ENCODE measurements at regions not wholly inside any gene's neighbourhood (a gene's known extent, or its start where the extent isn't known, plus 50 kb on each side); places are given as distances from the start of the nearest gene placed in this dataset.
"Not testable (repeated sequence)": the region's sequence is repeated elsewhere in the genome, so short reads cannot be mapped to it uniquely, and the experiment has no call there.

DNA sequence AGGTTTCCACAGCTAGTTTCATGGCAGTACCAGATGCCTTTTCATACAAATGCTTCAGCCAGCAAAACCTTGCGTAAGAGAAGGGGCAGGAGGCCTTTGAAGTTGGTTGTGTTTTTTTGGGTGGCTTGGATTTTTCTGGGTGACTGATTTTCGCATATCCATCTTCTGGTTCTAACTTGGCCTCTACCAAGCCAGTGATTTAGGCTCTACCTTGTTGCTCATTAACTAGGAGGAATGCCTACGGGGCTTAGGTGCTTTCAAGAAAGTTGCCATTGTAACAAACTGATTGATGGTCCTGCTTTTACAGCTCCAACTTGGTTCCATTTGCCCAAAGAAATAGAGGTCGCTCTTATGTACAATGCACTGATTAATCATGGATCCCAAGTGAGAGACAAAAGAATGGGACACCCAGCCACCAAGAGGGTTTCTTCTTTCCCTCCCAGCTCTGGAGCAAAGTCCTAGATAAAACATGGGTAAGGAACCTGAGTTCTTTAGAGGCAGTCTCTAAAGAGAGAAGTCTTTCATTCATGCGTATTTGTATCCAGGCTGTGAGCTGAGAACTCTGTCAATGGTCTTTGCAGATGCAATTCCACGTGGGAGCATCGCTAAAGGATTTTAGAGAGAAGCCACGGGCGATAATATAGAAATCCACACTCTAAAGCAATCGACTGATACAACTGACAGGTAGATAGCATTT, 92.1 kb upstream of the FGFR2 start:
- no peak for FAIRE-seq

DNA sequence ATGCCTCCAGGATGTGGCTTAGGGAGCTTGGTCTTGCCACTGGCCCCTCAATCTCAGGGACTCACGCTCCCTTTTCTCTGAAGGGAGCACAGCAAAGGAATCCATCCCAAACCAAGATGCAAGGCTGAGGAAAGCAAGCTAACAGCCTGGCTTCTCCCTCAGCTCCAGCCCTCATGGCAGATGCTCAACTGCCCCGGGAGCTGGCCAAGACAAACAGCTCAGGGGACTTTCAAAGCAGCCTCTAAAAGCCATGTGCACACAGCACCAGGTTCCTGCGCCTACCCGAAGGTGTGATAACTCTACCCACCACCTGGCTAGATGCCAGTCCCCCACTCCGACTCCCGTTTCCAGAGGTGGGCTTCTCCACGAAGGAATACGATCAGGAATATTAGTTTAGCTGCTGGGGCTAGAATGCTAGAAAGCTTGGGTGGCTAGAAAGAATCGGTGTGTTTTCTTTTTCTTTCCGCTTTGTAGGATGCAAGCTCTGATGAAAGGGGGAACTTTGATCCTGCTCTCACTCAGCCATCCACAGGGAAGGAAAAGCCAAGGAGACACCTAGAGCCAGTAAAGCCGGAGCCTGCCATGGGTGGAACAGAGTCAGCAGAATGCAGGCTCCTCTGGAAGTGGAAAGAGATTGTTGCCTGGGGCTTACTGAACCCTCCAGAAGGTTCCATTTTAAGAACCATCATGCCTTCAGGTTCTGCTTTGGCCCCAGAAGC, 89.0 kb upstream of the FGFR2 start:
- FAIRE-seq, result no peak

DNA sequence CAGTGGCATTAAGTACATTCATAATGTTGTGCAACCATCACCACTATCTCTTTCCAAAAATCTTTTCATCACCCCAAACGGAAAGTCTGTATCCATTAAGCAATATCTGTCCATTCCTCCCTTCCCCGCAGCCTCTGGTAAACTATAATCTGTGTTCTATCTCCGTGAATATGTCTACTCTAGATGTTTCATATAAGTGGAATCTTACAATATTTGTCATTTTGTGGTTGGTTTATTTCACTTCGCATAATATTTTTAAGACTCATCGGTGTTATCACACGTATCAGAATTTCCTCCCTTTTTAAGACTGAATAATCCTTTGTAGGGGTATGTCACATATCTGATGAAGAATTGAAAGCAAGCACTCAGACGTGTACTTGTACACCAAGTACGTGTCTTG, 86.0 kb upstream of the FGFR2 start:
- FAIRE-seq, result no peak

DNA sequence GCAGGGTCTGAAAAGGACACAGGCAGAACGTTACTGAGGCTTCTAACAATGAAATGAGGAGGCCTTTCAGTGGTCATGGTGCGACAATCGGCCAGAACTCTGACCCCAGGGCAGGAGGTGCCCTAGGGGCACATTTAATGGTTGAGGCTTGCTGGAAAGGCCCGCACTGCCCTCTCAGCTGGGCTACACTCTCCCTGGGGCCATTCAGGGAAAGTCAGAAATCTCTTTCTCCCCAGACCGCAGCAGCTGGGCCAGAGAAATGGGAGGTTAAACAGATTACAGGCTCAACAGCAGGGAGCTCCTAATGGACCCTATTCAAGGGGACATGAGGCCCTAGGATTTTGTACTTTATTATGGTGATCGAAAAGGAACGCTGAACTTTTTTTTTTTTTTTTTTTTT, 85.6 kb upstream of the FGFR2 start:
- FAIRE-seq, result no peak

DNA sequence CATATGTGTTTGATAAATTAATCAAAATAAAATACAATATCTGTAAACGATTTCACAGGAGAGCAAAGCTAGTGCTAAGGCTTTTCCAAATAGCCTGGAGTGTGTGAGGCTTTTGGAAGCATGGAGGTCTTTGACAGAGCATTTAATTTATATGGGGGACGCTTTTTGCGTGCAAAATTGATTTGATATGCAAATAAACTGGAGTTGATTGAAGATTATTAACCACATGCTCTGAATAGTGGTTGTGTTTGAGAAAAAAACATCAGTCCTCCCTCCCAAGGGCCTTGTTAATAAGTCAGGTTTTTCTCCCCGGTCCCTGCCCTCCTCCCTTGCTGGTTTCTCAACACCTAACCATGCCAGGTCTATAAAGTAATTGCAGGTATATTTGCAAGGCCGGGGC, 85.1 kb upstream of the FGFR2 start:
- no peak for FAIRE-seq

DNA sequence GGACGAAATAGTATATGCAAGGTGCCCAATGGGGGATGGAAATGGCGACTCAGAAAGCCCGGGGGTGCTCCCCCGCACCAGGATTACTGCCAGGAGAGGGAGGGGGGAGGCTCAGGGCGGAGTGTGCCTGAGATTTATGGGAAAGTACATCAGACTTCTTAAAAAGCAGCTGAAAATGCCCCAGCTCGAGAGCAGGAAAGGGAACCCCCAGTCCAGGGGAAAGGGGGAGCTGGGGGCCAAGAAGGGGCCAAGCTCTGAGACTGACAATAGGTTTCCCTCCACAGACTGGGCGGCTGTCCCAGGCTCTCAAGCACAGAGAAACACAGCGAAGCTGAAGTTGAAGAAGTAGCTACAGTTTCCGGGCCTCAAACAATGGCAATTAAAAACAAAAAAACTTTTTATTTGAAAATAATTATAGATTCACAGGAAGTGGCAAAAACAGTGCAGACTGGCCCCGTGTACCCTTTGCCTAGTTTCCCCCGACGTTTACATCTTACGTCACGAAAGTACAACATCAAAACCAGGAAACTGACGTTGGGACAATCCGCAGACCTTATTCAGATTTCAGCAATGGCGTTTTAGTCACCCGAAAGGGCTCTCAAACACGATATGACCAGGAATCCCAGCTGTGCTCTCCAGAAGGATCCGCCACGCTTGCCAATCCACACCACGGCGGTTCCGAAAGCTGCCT, 83.9 kb upstream of the FGFR2 start:
- FAIRE-seq, result no peak

DNA sequence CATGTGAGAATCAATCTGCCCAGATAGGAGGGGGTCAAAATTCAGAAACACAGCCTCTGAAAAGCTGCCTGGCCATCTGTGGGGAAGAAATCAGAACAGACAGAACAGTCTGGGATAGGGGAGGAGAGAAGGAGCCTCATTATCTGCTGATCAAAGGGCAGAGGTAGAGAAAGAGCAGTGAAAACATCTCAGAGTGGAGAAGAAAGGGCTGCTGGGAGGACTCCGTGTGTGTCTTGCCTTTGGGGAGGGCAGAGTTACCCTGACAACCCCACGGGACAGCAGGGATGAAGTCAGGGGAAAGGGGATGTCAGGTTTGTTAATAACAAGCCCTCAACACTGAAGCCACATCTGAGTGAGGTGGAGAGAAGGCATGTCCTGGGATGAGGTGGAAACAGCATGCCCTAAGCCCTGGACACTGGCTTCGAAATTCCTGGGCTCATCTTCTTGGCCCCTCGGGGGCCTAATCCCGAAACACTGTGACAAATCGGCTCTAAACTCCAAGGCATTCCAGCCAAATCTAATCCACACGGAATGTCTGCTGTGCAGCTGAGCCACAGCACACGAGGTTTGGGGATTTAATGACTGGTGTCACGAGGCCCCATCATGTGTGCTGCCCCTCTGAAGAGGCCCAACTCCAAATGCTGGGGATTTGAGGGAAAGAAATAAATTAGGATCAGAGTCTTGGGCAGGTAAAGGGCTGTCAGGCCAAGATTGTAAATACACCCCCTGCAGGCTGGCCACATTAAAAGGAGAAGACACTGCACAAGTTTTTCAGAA, 82.8 kb upstream of the FGFR2 start:
- FAIRE-seq, result no peak

DNA sequence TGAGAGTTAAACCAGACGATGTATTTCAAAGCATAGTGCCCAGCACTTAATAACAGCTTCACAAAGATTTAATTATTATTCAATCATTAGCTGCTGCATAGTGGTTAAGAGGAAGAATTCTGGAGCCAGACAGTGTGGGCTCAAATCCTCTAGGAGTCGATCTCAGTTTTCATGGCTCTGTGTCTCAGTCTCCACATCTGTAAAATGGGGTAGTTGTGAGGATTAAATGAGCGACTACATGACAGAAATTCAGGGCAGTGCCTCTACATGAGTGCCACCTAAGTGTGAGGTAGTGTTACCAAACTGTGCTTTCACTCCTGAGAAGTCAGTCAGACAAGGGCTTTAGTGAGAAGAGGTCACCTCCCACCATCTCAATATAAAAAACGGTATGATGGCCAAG, 81.7 kb upstream of the FGFR2 start:
- no peak for FAIRE-seq

DNA sequence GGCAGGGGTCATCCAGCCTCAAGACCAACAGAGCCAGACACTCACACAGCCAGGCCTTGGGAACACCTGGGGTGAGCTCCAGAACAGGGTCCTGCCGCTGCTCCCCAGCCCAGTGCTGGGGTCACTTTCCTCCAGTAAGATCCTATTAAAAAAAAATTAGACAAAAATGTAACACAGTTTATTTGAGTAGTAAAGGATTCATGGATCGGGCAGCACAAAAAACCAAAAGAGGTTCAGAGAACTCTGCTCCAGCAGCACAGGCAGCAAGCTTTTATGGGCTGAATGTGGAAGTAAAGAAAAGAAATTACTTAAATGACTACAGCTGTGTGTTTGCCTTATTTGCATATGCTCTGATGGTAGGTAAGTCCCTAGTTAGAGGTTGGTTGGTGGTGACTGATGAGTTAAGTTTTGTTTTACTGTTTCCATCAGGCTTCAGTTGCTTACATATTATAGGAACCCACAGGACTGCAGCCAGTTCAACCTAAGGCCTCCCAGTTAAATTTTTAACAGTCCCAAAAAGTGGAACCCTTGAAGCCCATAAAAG, 80.5 kb upstream of the FGFR2 start:
- FAIRE-seq, result no peak

DNA sequence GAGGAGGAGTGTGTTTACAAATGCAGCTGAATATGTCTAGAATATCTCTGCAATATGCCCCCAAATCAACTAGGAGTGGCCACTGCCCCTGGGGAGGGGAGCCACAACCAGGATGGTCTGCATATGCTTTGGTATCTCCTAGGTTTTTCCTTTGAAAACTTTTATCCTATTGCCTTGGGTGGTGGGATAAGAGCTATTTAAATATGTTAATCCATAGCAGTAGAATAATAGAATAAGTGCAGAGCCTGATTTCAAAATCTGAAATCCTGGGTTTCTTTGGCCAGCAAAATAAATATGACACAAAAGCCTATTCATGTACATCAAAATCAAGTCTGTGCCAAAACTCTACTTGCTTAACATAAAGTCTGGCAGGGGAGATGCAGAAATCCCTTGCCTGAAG, 79.6 kb upstream of the FGFR2 start:
- FAIRE-seq, result no peak

DNA sequence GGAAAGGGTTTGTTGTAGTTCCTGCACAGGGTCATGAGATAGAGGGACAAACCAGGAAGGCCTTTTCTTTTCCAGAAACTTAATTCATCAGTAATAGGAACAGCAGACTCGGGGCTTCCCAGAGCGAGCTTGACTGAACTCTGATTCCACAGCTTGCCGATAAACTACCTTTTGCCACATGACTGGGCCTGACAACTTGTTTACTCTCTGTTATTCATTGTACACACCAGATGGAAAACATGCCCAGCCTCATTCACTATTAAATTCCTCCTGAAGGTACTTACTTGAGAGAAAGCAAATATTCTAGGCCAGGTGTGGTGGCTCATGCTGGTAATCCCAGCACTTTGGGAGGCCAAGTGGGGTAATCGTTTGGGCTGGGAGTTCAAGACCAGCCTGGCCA, 77.1 kb upstream of the FGFR2 start:
- no peak for FAIRE-seq

DNA sequence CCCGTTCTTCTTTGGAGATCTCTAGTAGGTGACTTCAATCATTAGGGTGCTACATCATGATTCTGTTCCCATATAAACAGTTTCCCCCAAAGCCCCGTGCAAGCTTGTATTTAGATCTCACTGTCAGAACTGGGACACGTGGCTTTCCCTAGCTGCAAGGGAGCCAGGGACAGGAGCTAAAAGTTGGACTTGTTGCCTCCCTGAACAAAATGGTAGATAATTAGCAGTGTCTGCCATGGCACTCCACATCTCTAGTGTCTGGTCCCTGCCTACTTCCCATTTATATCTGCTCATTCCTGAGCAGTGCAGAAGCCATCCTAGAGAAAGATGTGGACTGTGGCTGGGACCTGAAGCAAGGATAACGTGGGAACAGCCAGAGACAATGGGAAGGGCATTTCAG, 76.6 kb upstream of the FGFR2 start:
- FAIRE-seq, result no peak

DNA sequence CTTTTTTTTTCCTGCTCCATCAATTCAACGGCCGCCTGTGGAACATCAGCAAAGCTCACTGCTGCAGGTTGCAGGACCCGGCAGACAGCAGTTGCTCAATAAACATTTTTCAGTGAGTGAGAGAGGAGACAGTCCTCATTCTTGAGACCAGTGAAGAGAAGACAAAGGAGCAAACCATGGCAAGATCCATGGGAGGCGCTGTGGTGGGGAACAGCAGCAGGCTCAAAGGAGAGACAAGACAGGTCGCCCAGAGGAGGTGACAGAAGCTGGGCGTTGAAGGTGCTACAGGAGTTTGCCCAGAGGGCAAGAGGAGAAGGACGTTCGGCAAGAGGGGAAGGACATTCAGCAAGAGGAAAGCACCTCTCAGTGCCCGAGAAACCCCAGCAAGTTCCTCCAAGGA, 74.5 kb upstream of the FGFR2 start:
- no peak for FAIRE-seq

DNA sequence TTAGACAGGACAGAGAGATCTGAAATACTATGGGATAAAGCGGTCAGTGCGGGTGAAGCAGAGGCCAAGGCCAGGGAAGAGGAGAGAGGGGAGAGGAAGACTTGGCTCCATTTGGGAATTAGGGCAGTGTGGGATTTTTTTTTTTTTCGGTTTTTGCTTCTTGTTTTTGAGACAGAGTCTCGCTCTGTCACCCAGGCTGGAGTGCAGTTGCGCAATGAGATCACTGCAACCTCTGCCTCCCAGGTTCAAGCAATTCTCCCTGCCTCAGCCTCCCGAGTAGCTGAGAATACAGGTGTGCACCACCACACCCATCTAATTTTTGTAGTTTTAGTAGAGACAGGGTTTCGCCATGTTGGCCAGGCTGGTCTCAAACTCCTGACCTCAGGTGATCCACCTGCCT, 71.6 kb upstream of the FGFR2 start:
- FAIRE-seq, result not testable (repeated sequence)

DNA sequence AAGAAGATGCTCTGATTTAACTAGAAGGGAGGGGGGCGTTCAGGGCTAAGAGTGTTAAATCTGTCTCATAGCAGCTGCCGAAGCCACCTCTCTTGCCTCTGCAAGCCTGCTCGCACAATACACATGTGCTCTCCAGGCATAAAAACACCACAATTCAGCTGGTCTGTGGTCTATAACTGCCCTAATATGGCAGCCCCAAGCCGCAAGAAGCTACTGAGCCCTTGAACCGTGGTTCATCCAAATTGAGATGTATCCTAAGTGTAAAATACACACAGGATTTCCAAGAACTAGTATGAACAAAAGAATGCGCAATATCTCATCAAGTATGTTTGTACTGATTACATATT, 70.8 kb upstream of the FGFR2 start:
- FAIRE-seq, result no peak

DNA sequence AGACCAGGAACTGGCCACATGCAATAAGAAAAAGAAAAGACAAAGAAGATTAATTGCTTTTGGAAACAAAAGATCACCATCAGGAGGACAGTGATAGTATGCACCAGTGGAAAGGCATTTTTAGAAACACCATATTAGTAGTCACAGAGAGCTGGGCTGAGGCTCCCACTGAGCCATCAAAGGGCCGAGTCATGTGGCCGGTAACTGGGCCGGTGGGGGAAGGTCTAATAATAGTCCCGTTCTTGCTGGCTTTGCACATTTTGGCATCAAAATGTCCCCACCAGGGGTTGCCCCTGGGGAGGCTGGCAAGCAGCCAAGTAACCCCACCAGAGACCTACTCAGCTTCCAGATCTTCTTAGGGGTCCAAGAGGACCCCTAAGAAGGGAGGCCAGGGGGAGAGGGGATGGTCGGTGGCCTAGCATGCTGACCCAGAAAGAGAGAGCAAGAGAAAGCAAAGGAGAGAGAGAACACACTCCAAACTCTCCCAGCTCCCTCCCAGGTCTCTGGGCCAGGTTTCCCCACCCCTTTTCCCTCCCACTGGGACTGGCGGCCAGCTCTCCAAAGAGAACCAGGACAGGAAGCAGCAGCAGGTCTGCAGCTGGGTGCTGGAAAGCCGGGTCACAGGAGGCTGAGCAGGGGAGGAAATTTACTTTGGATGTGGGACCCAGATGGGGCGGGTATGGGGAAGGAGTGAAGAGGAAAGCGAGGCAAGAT, 70.2 kb upstream of the FGFR2 start:
- peak; percentile 73 for FAIRE-seq

DNA sequence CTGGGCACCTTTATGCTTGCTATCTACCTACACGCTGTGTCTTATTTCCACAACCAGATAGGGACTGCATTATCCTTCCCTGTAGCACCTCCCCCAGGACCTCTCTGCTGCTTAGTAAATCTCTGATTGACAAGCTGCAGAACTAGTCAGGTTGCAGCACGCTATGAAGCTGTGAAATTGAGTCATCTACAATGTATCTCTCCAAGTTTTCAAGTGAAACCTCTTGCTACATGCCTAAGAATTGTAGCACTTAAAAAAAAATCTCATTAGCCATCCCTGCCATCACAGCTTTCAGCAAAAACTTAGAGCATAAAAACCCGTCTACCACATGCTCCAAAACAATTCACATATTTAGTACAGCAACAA, 69.7 kb upstream of the FGFR2 start:
- FAIRE-seq, result no peak

DNA sequence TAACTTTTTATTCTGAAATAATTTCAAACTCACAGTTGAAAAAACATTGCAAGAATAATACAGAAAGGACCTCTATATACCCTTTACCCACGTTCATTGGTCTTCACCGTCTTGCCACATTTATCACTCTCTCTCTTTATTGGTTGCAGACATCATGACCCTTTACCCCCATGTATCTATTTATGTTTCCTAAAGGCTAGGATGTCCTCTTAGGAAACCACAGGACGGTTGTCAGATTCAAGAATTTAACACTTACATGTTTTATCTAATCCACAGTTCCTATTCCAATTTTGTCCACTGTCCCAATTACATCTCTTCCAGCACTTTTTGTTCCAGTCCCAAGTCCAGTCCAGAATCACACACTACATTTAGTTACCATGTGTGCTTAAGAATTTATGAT, 67.6 kb upstream of the FGFR2 start:
- no peak for FAIRE-seq

DNA sequence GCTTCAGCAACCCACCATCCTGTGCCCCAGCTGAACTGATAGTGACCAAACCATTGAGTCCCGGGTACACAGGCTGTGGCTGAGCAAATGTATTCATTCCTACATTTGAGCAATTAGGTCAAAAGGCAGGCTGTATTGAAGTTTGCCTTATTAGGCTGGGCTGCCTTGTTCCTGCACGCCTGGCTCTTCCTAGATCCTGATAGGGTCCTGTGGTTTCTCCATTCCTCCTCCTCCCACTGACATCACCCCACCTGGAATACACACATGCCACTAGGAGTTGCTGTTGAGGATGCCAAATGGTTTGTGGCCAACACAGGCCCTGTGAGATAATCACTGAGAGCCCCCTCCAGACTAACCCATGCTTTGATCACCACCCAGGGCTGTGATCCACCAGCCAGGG, 66.4 kb upstream of the FGFR2 start:
- no peak for FAIRE-seq

DNA sequence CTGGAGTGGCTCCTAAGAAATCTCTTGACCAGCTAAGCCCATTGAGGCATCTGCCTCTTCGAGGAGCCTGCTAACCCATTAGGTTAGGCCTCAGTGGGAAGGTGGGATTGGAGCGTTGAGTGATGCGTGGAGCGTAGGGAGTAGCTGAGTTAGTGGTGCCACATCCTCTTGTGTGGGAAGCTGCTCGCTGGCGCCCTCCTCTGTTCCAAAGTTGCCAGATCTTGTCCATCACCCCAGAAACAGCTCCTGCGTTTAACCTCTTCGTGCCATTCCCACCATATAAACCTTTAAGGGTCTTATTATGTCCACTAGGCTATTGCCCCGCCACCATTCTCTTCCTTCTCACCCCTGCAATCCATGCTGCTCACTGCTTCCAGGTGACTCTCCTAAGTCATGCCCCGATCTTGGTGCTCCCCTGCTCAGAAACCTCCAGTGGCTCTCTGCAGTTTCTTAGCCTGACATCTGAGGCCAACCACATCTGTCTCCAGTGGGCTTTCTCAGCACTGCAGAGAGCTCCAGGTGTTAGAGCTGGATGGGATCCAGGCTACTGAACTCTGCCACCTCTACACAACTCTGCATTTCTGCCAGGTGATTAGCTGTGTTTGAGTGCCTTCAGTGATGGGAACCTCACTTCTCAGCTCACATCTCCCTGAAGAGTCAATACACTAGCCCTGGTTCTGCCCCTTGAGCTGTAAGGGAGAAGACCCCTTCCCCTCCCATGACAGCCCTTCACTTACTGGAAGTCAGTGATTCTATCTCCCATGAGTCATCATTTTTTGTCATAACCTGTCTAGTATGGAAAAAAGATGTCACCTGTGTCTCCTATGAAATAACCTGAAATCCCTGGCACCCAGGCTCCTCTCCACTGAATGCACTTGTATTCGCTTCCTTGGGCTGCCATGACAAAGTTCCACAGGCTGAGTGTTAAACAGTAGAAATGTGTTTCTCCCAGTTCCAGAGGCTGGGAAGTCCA, 65.0 kb upstream of the FGFR2 start:
- no peak for FAIRE-seq

DNA sequence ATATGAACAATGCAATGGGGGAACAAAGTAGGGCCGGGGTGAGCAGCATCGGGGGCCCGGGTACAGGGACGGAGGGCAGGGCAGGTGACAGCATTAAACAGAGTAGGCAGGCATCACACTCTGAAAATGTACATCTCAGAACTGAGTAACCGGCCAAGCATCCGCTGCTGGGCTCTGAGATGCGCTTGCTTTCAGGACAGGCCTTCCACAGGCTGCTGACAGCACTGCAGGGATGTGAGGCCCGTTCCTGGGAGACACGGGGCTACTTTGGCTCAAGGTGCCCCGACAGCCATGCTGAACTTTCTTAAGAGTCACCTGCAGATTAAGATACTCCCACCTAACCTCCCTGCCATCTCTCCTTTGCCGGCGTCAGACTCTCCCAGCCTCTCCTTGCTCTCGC, 64.3 kb upstream of the FGFR2 start:
- FAIRE-seq, result no peak

Measured in endometrium (tissue), 2 donors.